22Rv1 (cell line): ENCODE measurements at regions not wholly inside any gene's neighbourhood (a gene's known extent, or its start where the extent isn't known, plus 50 kb on each side); places are given as distances from the start of the nearest gene placed in this dataset.

Source experiments
- H3K27ac ChIP-seq: fragments of 450-650 bp; 2 replicates; pipeline ENCODE4 v1.5.1; 2017
- CTCF ChIP-seq: fragments of 450-650 bp; IDR thresholded peaks from 2 replicates; pipeline ENCODE4 v1.5.1; 2017; ENCODE audit warnings: mild to moderate bottlenecking
- ZFX ChIP-seq: fragments of 450-650 bp; IDR thresholded peaks from 2 replicates; pipeline ENCODE4 v1.6.1; 2017; ENCODE audit warnings: antibody characterized with exemption, borderline replicate concordance

GRCh38 chr10:109480836-109481235, 442.5 kb downstream of the XPNPEP1 start:
- H3K27ac ChIP-seq, result no peak overlapping the region
- TF ChIP-seq ZFX (no peak), CTCF (no peak)

- no peak for TF ChIP-seq CTCF
- no peak overlapping the region for H3K27ac ChIP-seq
Measured at GRCh38 chr10:109475711-109476421, 447.4 kb downstream of the XPNPEP1 start.

GRCh38 chr10:109474812-109475211, 448.5 kb downstream of the XPNPEP1 start:
- TF ChIP-seq ZFX, result no peak
- no peak overlapping the region for H3K27ac ChIP-seq

- TF ChIP-seq CTCF (no peak), ZFX (no peak)
Measured at GRCh38 chr10:109474261-109474660, 449.1 kb downstream of the XPNPEP1 start.

GRCh38 chr10:109467551-109467950, 455.8 kb downstream of the XPNPEP1 start:
- TF ChIP-seq ZFX (no peak), CTCF (no peak)
- no peak overlapping the region for H3K27ac ChIP-seq

More at GRCh38 chr10:109474261-109474660, 449.1 kb downstream of the XPNPEP1 start:
- no peak overlapping the region for H3K27ac ChIP-seq

GRCh38 chr10:109464949-109465348, 458.4 kb downstream of the XPNPEP1 start:
- no peak for TF ChIP-seq ZFX
- TF ChIP-seq CTCF, result no peak
- no peak overlapping the region for H3K27ac ChIP-seq

- TF ChIP-seq ZFX (no peak), CTCF (no peak)
- no peak overlapping the region for H3K27ac ChIP-seq
Measured at GRCh38 chr10:109457302-109457638, 466.0 kb downstream of the XPNPEP1 start.
